GM18519 (cell line): ENCODE measurements at regions not wholly inside any gene's neighbourhood (a gene's known extent, or its start where the extent isn't known, plus 50 kb on each side); places are given as distances from the start of the nearest gene placed in this dataset.

Source experiments
- ATAC-seq: cut with Tn5 transposase; IDR thresholded peaks from one replicate; pipeline ENCODE4 v1.9.1; 2021; ENCODE audit warnings: mild to moderate bottlenecking, moderate library complexity; ENCODE audit not compliant: unreplicated experiment, low FRiP score

DNA sequence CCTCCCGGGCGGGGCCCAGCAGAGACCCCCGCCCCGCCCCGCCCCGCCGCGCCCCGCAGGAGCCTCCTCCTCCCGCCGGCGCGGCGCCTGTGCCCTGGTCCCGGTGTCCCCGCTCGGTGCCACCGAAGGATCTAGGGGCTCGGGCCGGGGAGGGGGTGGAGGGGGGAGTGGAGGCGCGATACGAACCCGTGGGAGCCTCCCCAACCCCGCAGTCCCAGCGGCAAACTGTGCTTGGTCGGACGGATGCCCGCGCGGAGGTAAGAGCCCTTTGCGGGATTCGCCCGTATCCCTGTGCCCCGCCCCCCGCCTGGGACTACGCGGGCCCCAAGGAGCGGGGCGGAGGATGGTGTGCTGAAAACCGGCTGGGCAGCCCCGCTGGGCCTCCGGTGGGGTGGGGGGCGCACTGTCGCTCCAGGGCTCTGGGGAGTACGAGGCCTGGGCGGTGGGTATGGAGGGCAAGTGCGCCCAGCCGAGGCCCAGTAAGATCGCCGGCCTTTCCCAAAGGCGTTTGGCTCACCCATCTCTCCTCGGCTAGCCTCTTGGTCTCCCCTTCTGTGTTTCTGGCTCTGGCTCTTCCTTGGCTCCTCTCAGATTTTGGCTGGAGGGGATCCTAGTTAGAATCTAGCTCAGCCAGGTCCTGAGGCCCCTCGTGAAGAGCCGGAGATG, 65.6 kb upstream of the POLG start:
- ATAC-seq = no peak

DNA sequence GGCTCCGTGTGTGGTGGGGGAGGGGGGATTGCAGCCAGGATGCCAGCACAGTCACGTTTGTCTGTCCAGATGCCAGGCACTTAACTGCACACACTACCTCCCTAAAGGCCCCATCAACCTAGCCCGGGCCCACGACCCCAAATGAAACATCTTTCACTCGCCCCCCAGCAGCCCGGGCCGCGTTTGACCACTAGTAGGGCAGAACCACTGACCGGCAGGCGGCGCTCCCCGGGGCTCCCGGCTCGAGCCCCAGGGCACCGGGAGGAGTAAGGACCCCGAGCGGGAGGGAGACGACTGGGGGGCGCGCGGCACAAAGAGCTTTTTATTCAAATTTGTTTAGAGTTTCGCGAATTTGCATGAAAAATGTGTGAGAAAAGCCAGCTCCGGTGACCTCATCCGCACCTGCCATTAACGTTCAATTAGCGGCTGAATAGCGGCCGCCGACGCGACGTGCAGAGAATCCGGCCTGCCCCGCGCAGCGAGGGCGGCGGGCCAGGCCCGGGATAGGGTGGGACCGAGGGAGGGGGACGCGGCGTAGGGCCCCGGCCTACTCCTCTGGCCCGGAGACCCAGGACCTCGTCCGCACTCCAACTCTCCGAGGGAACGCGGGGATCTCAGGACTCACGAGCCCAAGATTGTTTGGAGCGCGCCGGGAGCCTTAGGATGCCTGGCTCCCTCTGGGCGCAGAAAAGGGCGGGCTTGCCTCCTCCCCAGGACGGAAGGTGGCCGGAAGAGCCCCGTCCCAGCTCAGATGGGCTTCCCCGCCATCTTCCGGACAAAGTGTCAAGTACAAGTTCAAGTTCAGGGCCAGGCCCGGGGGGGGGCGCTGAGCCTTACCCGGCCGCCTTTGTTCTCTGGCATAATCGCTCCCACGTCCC, 64.9 kb upstream of the POLG start:
- ATAC-seq = no peak

DNA sequence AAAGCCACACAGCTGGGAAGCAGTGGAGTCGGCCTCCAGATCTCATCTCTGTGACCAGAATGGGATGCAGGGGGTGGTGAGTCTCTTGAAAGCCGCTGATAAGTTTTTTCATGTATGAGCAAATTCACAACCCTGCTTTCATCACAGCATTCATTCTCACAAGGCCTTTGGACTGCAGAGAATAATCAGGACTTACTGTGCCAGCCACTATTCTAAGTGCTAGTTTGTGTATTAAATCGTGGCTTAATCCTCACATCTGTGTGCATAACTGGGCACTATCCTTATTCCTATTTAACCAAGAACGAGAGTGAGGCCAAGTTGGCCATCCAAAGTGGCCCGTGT, 64.2 kb upstream of the POLG start:
- no peak for ATAC-seq

DNA sequence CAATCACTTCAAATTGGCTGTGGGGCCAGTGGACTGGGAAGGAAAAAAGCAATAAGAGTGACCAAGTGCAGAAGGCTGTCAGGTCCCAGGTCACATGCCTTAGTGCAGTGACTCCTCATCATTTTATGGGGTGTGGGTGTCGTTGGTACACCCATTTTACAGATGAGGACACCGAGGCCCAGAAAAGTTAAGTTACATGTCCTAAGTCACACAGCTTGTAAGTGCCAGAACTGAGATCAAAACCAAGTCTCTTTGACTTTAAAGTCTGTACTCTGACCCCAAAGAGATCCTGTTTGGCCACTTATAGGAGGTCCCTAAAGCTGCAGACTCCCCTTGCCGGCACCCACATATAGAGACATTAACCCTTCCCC, 63.0 kb upstream of the POLG start:
- no peak for ATAC-seq

DNA sequence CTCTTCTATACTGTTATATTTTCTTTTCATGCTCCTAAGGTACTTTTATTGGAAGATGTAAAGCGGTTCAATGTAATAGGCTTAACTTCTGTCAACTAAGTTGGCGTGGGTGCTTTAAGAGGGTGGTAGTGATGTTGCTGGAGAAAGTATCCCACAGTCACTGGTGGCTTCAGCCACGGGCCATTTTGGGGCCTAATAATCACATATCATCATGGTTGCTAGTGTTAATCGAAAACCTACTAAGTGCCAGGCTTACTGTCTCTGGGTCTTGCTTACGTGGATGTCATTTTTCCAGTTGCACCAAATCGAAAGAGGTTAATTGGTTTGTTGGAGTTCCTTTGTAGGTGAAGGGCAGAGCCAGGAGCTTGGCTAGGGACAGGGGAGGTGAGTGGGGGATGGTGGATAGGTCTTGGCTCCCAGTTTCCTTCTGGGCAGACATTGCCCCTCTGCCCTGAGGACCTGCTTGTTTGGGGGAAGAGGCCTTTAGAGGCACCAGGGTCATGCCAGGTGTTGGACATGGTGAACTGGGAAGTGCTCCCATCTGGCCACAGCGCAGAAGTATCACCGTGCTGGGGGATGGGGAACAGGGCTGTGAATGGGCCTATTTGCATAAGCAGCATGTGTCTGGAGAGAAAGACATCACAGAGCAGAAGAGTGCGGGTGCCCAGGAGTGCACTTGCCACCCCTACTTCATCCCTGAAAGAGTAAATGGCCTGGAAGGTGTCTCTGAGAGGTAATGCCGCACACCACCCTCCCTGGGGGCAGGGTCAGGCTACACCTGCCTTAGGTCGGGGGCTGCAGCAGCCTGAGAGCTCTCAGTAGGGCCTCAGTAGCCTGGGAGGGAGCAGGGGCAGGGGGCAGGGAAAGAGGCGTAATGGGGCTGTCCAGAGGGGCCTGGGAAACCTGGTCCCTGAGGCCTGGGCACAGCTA, 62.4 kb upstream of the POLG start:
- no peak for ATAC-seq

DNA sequence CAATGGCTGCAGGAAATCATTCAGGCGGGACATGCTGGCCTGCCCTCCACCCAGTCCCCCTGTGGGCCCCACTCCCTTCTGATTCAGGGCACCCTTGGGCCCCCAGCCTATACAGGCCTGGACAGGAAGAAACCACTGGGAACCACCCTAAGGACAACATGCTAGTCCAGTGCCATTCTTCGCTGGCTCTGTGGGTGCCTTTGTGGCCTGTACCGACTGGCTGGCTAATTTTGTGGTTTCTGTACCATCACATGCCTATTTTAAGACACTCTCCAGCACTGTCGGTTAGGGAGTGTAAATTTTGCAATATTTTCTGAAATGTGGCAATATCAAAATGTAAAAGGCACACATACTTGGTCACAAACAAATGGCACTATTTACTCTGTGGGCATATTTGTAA, 61.4 kb upstream of the POLG start:
- no peak for ATAC-seq

DNA sequence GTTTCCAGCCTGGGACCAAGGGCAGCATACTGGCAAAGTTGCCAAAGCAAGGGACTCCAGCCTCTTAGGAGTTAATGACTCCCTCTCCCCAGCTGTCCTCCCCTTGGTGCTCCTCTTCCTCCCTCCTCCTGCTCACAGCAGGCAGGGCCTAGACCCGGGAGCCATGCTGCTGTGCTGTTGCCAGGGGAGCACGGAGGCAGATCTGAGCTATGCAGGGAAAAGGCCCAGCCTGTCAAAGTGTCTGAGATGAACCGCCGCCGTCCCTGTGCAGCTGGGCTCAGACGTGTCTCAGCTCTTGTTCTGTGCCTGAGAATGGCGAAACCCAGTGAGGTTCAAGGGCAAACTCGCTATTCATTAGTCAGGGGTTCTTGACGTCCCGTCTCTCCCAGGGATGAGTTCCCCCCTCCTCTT, 60.8 kb upstream of the POLG start:
- ATAC-seq = no peak

DNA sequence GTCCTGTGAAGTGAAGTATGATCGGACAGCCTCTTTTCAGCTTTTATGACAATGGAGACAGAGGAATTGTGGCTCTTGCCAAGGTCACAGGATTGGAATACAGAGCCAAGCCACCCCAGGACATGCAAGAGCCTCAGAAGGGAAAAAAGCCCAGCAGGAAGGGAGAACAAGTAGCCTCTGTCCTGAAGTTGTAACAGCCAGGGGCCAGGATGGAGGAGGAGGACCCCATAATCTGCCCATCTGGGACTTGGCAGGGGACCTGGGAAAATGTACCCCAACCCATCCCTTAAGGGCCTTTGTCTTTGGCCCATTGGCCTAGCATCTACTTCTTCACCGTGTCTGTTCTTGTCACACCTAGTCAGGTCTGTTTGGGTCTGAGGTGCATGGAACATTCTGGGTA, 60.4 kb upstream of the POLG start:
- ATAC-seq = no peak

DNA sequence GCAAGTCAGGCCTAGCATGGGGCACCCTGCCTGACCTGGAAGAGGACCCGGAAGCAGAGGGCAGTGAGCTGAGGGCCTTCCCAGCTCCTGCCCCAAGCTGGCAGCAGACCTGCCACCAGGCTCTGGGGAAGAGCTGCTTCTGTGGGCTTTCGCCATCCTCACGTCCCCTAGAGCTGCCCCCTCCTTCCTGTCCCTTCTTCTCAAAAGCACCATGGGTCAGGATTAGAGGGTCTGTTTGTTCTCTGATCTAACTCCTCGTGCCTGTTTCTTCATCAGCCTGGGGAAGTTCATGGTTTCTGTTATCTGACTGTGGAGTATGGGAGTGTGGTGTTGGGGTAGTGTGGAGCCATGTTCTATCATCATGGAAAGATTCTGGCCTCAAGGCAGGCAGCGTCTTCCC, 58.4 kb upstream of the POLG start:
- ATAC-seq = no peak

DNA sequence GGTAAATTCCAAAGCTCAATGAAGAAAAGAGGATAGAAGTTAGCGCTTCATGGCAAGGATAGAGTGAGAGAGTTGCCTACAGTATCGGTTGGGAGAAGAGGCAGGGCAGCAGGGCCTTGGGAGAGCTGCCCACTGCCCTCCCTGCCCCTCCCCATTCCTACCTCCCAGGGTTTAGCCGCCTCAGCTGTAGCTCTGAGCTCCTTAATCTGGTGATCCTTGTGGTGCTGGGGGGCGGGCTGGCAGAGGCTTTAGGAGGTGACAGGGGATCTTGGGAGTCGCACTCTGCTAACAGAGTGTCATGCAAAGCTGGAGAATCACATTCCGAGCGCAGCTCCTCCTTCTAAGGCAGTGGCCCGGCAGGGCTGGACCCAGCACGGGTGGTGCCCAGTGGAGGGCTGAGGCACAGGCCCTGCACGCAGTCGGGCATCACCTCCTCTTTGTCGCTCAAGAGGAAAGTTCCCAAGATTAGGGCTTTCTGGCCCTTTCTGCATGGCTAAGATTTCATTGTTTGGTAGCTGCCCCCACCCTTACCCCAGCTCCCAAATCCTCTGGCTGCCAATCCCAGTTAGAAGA, 57.1 kb upstream of the POLG start:
- no peak for ATAC-seq

DNA sequence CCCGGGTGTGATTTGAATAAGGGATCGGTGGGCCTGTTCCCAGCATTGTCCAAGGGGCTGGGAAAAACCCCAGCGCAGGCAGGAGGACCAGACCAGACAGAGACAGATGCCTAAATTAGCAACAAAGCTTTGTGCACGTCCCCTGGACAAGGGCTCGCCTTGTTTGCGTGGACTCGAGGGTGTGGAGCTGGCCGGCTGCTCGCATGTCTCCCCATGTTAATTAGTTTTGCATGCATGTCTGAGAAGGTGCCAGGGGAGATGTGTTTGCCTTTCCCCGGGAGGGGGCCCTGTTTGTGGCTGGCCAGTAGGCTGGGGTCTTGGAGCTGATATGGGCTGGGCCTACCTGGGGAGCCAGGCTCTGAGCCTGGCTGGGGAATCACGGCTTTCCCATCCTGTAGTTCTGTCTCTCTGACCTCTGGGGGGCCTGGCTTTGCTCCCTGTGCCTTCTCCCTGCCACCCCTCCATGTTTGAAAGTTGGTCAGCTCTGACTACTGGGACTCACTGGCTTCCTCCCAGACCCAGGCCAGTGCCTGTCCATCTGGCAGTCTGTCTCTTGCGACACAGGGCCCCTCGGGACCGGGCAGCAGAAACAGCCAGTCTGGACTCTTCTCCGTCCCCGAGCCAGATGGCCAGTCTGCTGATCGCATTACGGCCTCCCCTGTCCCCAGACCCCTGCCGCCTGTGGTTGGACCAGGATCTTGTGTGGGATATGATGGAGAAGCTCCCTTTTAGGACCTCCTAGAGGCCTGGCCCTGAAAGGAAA, 55.4 kb upstream of the POLG start:
- ATAC-seq = no peak

DNA sequence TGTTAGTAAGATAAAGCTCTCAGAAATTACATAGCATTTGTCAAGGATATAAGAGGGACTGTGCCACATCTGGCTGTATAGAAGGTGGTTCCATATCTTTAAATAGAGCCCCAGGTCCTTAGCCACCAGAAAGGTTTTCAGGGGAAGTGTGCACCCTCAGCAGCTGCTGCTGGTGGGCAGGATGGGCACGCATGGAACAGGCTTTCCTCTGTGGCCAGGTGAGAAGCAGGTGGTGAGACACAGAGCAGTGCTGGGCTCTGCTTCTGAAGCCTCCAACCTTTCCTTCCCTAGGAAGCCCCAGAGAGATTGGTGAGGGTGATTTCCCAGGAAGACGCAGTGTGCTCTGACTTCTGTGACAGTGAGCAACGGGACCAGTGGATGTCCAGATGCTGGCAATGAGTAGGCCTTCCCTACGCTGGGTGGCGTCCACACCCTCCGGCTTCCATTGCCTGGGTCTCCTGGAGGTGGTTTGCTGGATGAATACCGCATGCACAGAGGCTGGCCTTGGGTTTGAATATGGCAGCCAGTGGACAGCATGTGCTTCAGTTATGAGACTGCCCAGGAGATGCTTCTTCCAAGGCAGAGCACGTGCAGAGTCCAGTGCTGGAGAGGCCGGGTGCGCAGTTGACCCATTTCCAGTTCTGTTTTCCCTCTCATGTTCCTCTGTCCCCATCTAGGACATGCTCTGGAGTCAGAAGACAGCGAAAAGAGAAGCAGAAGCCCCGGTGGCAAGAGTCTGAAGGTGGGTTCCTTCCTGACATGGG, 52.7 kb upstream of the POLG start:
- no peak for ATAC-seq

DNA sequence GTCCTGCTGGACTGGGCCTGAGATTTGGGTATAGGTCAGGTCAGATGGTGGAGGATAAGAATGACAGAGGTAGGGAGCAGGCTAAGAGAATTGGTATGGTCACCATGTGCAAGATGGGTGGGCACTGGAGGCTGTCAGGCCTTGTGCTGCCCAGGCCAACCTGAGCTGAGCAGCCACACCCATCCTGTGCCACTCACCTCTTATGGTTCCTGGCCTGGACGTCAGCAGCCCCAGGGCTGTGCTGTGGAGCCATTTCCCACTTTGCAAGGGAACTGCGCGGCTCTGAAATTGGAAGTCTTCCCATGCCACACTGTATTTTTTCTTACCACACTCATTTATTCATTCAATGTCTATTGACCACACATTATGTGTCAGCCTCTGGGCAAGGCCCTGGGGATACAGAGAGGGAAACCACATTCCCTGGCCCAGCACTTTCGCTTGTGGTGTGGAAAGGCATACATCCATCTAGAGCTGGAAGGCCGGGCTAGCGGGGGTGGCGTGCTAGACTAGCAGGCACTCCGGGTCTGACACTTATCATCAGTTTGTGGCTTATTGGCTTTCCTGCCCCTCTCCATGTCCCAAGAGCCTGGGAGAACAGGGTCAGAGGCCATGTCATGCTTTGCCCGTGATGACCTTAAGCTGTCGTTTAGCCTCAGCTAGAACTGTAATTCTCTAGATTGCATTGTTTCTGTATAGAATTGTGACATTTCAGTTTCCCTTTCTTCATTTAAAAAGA, 51.1 kb upstream of the POLG start:
- ATAC-seq = no peak
